ENCODE measurements at regions not wholly inside any gene's neighbourhood (a gene's known extent, or its start where the extent isn't known, plus 50 kb on each side); places are given as distances from the start of the nearest gene placed in this dataset.
A peak's percentile ranks its signal among the peaks of the same experiment; 100 is the strongest.
"Not testable (repeated sequence)": the region's sequence is repeated elsewhere in the genome, so short reads cannot be mapped to it uniquely, and the experiment has no call there.

DNA sequence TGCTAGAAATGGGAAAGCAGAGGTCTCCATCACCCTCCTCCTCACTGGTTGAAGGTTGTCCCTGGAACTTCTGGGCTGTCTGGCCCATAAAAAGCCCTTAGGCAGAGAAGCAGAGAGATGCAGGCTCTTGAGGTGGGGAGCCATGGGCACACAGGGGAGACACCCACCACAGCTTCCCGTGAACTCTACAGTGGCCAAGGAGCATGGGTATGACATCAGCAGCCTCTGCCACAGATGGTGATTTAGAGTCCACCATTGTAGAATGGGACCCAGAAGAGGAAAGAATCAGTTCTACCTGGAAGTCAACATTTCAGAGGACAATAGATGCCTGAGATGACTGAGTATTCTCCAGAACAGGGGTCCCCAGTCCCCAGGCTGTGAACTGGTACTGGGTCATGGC is 105.6 kb upstream of the LRRN1 start:
- in situ Hi-C loops (cut with HindIII; ENCODE audit: low pct_ligation_motif_present, low pct_unique_long_range_greater_than_20kb, low sequenced_read_pairs) = no loop called here

GRCh38 chr3:3689601-3690375 is 109.4 kb upstream of the LRRN1 start:
- no peak for DNase-seq
- in situ Hi-C loops (cut with HindIII; ENCODE audit: low pct_ligation_motif_present, low pct_unique_long_range_greater_than_20kb, low sequenced_read_pairs) = no loop called here

More for the DNA sequence above, 105.6 kb upstream of the LRRN1 start:
- DNase-seq = no peak

DNA sequence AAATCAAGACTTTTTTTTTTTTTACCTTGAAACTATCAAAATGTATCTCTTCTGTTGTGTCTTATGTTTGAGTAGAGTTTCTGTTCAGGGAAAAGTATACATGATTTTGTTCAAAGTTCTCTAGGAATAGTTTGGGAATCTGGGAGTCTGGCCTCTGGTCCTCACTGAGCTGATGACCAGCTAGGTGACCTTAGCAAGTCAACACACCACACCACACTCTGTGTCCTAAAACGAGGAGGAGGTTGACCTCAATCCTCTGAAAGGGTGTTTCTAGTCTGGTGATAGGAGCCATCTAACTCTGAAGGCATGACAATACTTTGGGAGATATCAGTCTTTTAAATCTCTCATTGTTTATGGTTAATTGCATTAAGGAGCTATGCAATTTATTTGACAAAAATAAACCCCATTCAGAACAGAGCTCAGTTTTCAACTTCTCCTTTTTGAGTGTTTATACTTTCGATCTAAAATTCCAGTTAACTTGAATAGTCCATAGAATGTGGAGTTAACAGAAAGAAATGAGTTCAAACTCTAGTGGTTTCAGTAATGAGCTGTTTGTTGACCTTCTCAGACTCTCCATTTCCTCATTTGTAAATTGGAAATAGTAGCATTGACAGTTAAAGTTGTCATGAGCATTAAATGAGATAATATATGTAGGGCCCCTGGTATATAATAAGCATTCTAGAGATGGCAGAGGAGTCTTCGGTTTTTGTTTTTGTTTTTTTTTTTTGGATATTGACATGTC is 112.2 kb upstream of the LRRN1 start:
- in situ Hi-C loops (cut with HindIII; ENCODE audit: low pct_ligation_motif_present, low pct_unique_long_range_greater_than_20kb, low sequenced_read_pairs) = no loop called here
- DNase-seq = no peak

GRCh38 chr3:3685721-3686120 is 113.5 kb upstream of the LRRN1 start:
- no peak for DNase-seq
- in situ Hi-C loops (cut with HindIII; ENCODE audit: low pct_ligation_motif_present, low pct_unique_long_range_greater_than_20kb, low sequenced_read_pairs) = no loop called here

- in situ Hi-C loops (cut with HindIII; ENCODE audit: low pct_ligation_motif_present, low pct_unique_long_range_greater_than_20kb, low sequenced_read_pairs) = no loop called here
- DNase-seq = no peak
Measured at GRCh38 chr3:3683261-3683660, 116.0 kb upstream of the LRRN1 start.

- no peak for DNase-seq
- in situ Hi-C loops (cut with HindIII; ENCODE audit: low pct_ligation_motif_present, low pct_unique_long_range_greater_than_20kb, low sequenced_read_pairs) = no loop called here
Measured at GRCh38 chr3:3675801-3676200, 123.4 kb upstream of the LRRN1 start.

GRCh38 chr3:3675186-3675585 is 124.0 kb upstream of the LRRN1 start:
- in situ Hi-C loops (cut with HindIII; ENCODE audit: low pct_ligation_motif_present, low pct_unique_long_range_greater_than_20kb, low sequenced_read_pairs) = no loop called here
- no peak for DNase-seq

- DNase-seq = no peak
- in situ Hi-C loops (cut with HindIII; ENCODE audit: low pct_ligation_motif_present, low pct_unique_long_range_greater_than_20kb, low sequenced_read_pairs) = no loop called here
Measured at GRCh38 chr3:3666664-3667063, 132.6 kb upstream of the LRRN1 start.

GRCh38 chr3:3665961-3666640 is 133.1 kb upstream of the LRRN1 start:
- in situ Hi-C loops (cut with HindIII; ENCODE audit: low pct_ligation_motif_present, low pct_unique_long_range_greater_than_20kb, low sequenced_read_pairs) = no loop called here
- no peak for DNase-seq

GRCh38 chr3:3665546-3665945 is 133.7 kb upstream of the LRRN1 start:
- no peak for DNase-seq
- in situ Hi-C loops (cut with HindIII; ENCODE audit: low pct_ligation_motif_present, low pct_unique_long_range_greater_than_20kb, low sequenced_read_pairs) = no loop called here

- no peak for DNase-seq
- in situ Hi-C loops (cut with HindIII; ENCODE audit: low pct_ligation_motif_present, low pct_unique_long_range_greater_than_20kb, low sequenced_read_pairs) = no loop called here
Measured at GRCh38 chr3:3664935-3665334, 134.3 kb upstream of the LRRN1 start.

DNA sequence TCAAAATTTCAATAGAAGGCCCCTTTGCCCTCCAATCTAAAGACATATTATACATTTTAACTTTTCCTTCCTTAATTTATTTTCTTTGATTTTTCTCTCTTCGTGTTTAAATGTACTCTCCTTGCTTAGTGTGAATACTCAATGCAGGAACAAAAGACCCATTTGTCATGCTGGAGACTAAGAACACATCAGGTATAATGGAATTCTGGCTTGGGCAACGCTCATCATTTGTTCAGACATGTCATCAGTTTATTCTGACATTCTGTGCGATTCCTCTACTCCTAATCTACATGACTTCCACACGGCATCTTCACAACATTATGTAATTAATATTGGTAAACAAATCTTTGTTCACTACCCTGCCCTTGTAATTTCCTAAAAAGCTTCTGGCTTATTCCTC is 136.6 kb upstream of the LRRN1 start:
- no peak for DNase-seq
- in situ Hi-C loops (cut with HindIII; ENCODE audit: low pct_ligation_motif_present, low pct_unique_long_range_greater_than_20kb, low sequenced_read_pairs) = no loop called here

- in situ Hi-C loops (cut with HindIII; ENCODE audit: low pct_ligation_motif_present, low pct_unique_long_range_greater_than_20kb, low sequenced_read_pairs) = no loop called here
- no peak for DNase-seq
Measured at GRCh38 chr3:3654916-3655315, 144.3 kb upstream of the LRRN1 start.

- DNase-seq = peak; percentile 5
Measured at GRCh38 chr3:3648988-3649679, 150.1 kb upstream of the LRRN1 start.

DNA sequence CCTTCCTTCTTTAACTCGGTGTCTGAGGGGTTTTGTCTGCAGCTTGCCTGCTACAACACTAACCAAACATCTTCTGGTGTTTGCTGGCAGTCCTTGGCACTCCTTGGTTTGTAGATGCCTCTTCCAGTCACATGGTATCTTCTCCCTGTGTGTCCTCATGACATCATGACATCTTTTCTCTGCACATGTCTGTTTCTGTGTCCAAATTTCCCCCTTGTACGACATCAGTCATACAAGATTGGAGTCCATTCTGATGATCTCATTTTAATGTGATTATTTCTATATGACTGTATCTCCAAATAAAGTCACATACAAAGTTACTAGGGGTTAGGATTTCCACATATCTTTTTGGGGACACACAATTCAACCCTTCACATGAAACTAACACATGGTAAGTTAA is 152.3 kb upstream of the LRRN1 start:
- DNase-seq = no peak
- in situ Hi-C loops (cut with HindIII; ENCODE audit: low pct_ligation_motif_present, low pct_unique_long_range_greater_than_20kb, low sequenced_read_pairs) = no loop called here

More at GRCh38 chr3:3648988-3649679, 150.1 kb upstream of the LRRN1 start:
- in situ Hi-C loops (cut with HindIII; ENCODE audit: low pct_ligation_motif_present, low pct_unique_long_range_greater_than_20kb, low sequenced_read_pairs) = no loop called here

- in situ Hi-C loops (cut with HindIII; ENCODE audit: low pct_ligation_motif_present, low pct_unique_long_range_greater_than_20kb, low sequenced_read_pairs) = not testable (repeated sequence)
Measured at GRCh38 chr3:3646103-3646844, 153.0 kb upstream of the LRRN1 start.

DNA sequence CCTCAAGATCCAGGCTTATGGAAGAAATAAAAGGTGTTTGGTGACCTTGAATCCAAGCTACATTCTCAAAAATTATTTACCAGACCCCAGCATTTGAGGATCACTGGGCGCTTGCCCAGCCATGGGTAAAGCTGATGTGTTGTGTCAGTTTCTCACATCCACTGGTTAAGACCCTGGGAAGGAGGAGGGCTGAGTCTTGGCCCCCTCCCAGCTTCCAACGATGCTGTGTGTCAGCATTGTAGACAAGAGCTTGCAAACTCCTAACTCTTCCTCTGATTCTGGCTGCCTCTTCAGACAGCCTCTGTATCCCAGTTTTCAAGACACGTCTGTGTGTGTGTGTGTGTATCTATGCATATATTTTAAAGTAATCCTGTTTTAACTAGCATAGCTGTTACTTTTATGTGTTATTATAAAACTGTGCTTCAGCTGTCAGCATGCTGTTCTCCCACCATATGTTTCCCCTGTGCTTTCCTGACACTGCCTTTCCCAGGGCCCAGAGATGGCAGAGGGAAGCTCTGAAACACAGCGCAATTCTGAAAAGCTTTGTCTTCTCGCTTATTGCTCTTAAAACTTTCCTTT is 157.3 kb upstream of the LRRN1 start:
- in situ Hi-C loops (cut with HindIII; ENCODE audit: low pct_ligation_motif_present, low pct_unique_long_range_greater_than_20kb, low sequenced_read_pairs) = no loop called here
- DNase-seq = no peak

More at GRCh38 chr3:3646103-3646844, 153.0 kb upstream of the LRRN1 start:
- DNase-seq = not testable (repeated sequence)

DNA sequence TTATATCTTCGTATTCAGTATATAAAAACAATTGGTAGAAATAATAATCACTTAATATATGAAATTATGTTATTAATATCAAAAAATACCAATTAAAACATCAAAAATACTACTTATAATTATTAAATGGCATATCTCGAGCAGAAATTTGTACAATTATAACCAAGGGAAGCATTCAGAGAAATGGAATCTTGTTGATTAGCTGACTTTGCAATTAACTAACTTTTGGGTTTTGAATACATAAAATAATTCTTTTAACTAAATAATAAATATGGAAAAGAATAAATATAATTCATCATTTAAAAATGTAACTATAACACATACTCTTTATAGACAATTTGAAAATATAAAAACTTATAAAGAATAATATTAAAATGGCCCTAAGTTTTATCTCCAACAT is 160.2 kb upstream of the LRRN1 start:
- in situ Hi-C loops (cut with HindIII; ENCODE audit: low pct_ligation_motif_present, low pct_unique_long_range_greater_than_20kb, low sequenced_read_pairs) = no loop called here
- no peak for DNase-seq

Data from ACHN (cell line).